B cell (primary cell): ENCODE measurements at regions not wholly inside any gene's neighbourhood (a gene's known extent, or its start where the extent isn't known, plus 50 kb on each side); places are given as distances from the start of the nearest gene placed in this dataset.

Experiments used
- ATAC-seq: fragments of 200-7000 bp; cut with Tn5 transposase; one replicate; pipeline ENCODE4 v1.10.0; 2021; ENCODE audit warnings: low read depth, mild to moderate bottlenecking, moderate number of reproducible peaks, moderate library complexity
- CTCF ChIA-PET: fragments of 350-600 bp; sonication (Branson Sonifier 250); formaldehyde crosslinking; loops from one replicate; lab custom pipeline; 2021; ENCODE audit warnings: antibody characterized with exemption, inconsistent platforms; lab: Charles Lee
- POLR2A ChIA-PET: fragments of 350-600 bp; sonication (Branson Sonifier 250); formaldehyde crosslinking; loops from one replicate; lab custom pipeline; 2021; ENCODE audit warnings: antibody characterized with exemption; lab: Charles Lee
- DNase-seq: peaks from one replicate; pipeline ENCODE4 v3.0.0; 2013
- H2AFZ ChIP-seq: 2 replicates; pipeline ENCODE4 v1.6.1; 2012; ENCODE audit warnings: mild to moderate bottlenecking, low read depth, low read length; ENCODE audit not compliant: insufficient read depth, poor library complexity, severe bottlenecking
- H3K27ac ChIP-seq, 2 donors: 1 replicate in 1 of 2; 2 replicates in 1 of 2; pipeline ENCODE4 v1.5.1; 2012 to 2013; ENCODE audit warnings: low read length in 2 of 2, mild to moderate bottlenecking in 2 of 2, moderate library complexity in 1 of 2
- H3K27me3 ChIP-seq, 4 experiments: fragments of 200-600 bp in 1 of 4; sonication (generic) in 1 of 4; replicated peaks in 1 of 4; 1 replicate in 2 of 4; 2 replicates in 2 of 4; pipeline versions ENCODE4 v1.6.1 to v1.7.0; 2013 to 2016; ENCODE audit warnings: low read length in 3 of 4, mild to moderate bottlenecking in 2 of 4, mixed read lengths in 1 of 4, moderate library complexity in 1 of 4; ENCODE audit not compliant: insufficient read depth in 4 of 4, control insufficient read depth in 3 of 4; ENCODE audit errors: control extremely low read depth in 1 of 4
- H3K36me3 ChIP-seq, 2 experiments: replicated peaks in 1 of 2; 1 replicate in 1 of 2; 2 replicates in 1 of 2; pipeline versions ENCODE4 v1.6.1 to v1.7.1; 2013; ENCODE audit warnings: low read length in 1 of 2; ENCODE audit not compliant: insufficient read depth in 2 of 2, control insufficient read depth in 1 of 2; ENCODE audit errors: control extremely low read depth in 1 of 2, extremely low read depth in 1 of 2
- H3K4me1 ChIP-seq, 2 donors: fragments of 200-600 bp in 1 of 2; sonication (generic) in 1 of 2; 1 replicate in 1 of 2; 2 replicates in 1 of 2; pipeline versions ENCODE4 v1.5.1 to v1.6.1; 2013 to 2017; ENCODE audit warnings: low read length in 2 of 2; ENCODE audit not compliant: control insufficient read depth in 2 of 2, insufficient read depth in 2 of 2
- H3K4me2 ChIP-seq: replicated peaks from 2 replicates; pipeline ENCODE3; 2012; ENCODE audit warnings: mild to moderate bottlenecking, low read depth, low read length; ENCODE audit not compliant: poor library complexity, severe bottlenecking
- H3K4me3 ChIP-seq, 5 experiments: fragments of 200-600 bp in 1 of 5; sonication (generic) in 1 of 5; 1 replicate in 3 of 5; 2 replicates in 2 of 5; pipeline versions ENCODE4 v1.5.1 to v1.7.0; 2011 to 2016; ENCODE audit warnings: low read length in 4 of 5, mild to moderate bottlenecking in 4 of 5, low read depth in 2 of 5, control low read depth in 1 of 5, moderate library complexity in 1 of 5; ENCODE audit not compliant: insufficient read depth in 1 of 5; ENCODE audit errors: control extremely low read depth in 1 of 5, extremely low read depth in 1 of 5
- H3K79me2 ChIP-seq: fragments of 200-600 bp; sonication (generic); one replicate; pipeline ENCODE4 v1.6.0; 2016; ENCODE audit warnings: low read length; ENCODE audit not compliant: control insufficient read depth, insufficient read depth
- H3K9ac ChIP-seq: fragments of 200-600 bp; sonication (generic); 2 replicates; pipeline ENCODE4 v1.6.1; 2017; ENCODE audit warnings: mild to moderate bottlenecking, low read length, moderate library complexity
- H3K9me3 ChIP-seq, 3 donors: one replicate each; pipeline versions ENCODE4 v1.6.1 to v1.7.1; 2013; ENCODE audit warnings: low read length in 2 of 3; ENCODE audit not compliant: control insufficient read depth in 2 of 3, insufficient read depth in 1 of 3; ENCODE audit errors: control extremely low read depth in 1 of 3
- H4K20me1 ChIP-seq: 2 replicates; pipeline ENCODE4 v1.6.0; 2012; ENCODE audit warnings: mild to moderate bottlenecking, low read length; ENCODE audit not compliant: insufficient read depth, control insufficient read depth, poor library complexity, severe bottlenecking
- H3K27ac Mint-ChIP-seq: one replicate; pipeline ENCODE4 v1.8.0; 2021; ENCODE audit warnings: mixed read lengths
- H3K27me3 Mint-ChIP-seq: one replicate; pipeline ENCODE4 v1.8.0; 2021; ENCODE audit warnings: mixed read lengths
- H3K4me1 Mint-ChIP-seq: one replicate; pipeline ENCODE4 v1.8.0; 2021; ENCODE audit warnings: mixed read lengths
- H3K4me3 Mint-ChIP-seq: one replicate; pipeline ENCODE4 v1.8.0; 2021; ENCODE audit warnings: mixed read lengths
- H3K9me3 Mint-ChIP-seq: one replicate; pipeline ENCODE4 v1.8.0; 2022; ENCODE audit warnings: mixed read lengths; ENCODE audit not compliant: insufficient read depth
- EZH2 ChIP-seq: IDR thresholded peaks from 2 replicates; pipeline ENCODE4 v1.6.1; 2012; ENCODE audit warnings: borderline replicate concordance, low read depth, mild to moderate bottlenecking, moderate library complexity, low read length; ENCODE audit not compliant: insufficient read depth, poor library complexity, severe bottlenecking
- WGBS: methylation state at CpG from one replicate; pipeline ENCODE4 v1.1.5; 2013; ENCODE audit warnings: missing lambda C conversion rate; ENCODE audit not compliant: insufficient coverage; 5-methylcytosine and 5-hydroxymethylcytosine counted together
- intact Hi-C: fragments of 100-400 bp; cut with micrococcal nuclease; formaldehyde crosslinking; loops from one replicate; pipeline ENCODE4 v1.10.0; 2022
- TF ChIP-seq, protein P1 (sequence below): fragments of 200-600 bp; IDR thresholded peaks from one replicate; pipeline ENCODE4 v1.8.0; 2022; ENCODE audit warnings: antibody characterized with exemption, mild to moderate bottlenecking

DNA sequence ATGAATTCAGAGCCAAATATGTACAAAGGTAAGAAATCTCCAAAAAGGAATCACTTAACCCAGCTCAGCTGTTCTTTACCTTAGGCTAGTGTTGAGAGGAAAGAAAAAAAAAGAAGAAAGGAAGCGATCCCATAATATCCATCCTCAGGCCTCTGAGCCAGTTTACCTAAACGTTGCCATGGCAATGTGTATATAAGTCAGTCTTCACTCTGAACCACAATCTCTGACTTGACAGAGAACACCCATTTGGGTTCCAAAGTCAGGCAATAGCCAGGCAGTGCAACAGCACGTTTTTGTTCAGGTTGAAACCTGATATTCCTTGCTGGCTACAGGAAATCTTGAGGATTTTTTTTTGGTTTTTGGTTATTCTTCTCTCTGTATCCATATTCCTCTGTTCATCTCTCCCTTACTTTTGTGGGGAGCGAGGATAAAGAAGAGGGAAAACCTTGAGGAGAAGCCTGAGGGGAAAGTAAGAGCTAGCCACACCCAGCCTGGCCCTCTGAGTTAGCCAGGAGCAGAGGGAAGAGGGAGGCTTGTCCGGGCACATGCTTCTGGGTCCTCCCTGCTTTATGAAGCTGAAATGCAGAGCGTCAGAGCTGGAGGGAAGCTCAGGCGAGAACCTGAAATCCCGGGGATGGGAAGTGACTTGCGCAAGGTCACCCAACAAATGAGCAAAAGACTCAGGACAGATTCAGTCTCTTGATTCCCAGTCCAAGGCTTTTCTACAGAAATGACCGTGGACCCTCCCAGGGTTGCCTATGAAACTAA is 152.7 kb downstream of the SOX9 start:
- no peak overlapping the region for H3K4me3 ChIP-seq
- ATAC-seq (no peak), DNase-seq (no peak)
- H3K27me3 ChIP-seq: no peaks in the 10 kb centered on the region
- Mint-ChIP-seq H3K9me3 (no peaks in the 10 kb centered on the region), H3K27me3 (peaks cover 6% of the 10 kb centered on the region), H3K4me1 (no peaks in the 10 kb centered on the region), H3K27ac (no peak overlapping the region), H3K4me3 (no peak overlapping the region)
- H2AFZ ChIP-seq: no peak overlapping the region
- CTCF ChIA-PET: no interaction called here
- TF ChIP-seq, protein P1, sequence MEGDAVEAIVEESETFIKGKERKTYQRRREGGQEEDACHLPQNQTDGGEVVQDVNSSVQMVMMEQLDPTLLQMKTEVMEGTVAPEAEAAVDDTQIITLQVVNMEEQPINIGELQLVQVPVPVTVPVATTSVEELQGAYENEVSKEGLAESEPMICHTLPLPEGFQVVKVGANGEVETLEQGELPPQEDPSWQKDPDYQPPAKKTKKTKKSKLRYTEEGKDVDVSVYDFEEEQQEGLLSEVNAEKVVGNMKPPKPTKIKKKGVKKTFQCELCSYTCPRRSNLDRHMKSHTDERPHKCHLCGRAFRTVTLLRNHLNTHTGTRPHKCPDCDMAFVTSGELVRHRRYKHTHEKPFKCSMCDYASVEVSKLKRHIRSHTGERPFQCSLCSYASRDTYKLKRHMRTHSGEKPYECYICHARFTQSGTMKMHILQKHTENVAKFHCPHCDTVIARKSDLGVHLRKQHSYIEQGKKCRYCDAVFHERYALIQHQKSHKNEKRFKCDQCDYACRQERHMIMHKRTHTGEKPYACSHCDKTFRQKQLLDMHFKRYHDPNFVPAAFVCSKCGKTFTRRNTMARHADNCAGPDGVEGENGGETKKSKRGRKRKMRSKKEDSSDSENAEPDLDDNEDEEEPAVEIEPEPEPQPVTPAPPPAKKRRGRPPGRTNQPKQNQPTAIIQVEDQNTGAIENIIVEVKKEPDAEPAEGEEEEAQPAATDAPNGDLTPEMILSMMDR: no peak
- TF ChIP-seq EZH2: no peak
- H3K36me3 ChIP-seq: no peaks in the 10 kb centered on the region
- H4K20me1 ChIP-seq: no peaks in the 10 kb centered on the region
- peaks cover 0 to 4% (median 0%) of the 10 kb centered on the region in 3 donors for H3K9me3 ChIP-seq
- POLR2A ChIA-PET: no interaction called here
- no peak overlapping the region for H3K27ac ChIP-seq
- 81% methylated on average over 5 of the region's 10 CpGs for WGBS
- no peak overlapping the region for H3K9ac ChIP-seq
- H3K79me2 ChIP-seq: no peaks in the 10 kb centered on the region
- intact Hi-C loops: no loop called here
- H3K4me1 ChIP-seq: no peaks in the 10 kb centered on the region
- no peak overlapping the region for H3K4me2 ChIP-seq

DNA sequence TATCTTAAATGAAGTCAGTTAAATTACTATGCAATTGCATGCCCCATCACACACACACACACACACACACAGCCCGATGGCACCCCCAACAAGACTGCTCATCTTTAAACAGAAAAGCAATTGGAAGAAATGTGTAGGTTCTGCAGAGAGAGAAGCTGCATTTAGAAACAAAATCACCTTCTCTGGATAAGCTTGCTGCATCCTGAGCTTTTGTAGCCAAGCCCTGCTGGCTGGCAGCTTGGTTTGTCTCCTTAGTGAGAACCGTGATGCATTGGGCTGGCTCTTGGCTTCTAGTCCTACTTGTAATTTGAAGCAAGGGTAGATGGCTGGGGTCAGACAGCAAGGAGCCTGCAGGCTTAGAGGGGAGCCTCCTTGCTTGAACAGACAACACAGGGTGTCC is 153.8 kb downstream of the SOX9 start:
- ATAC-seq (no peak), DNase-seq (no peak)
- Histone ChIP-seq H3K36me3 (no peaks in the 10 kb centered on the region), H3K79me2 (no peaks in the 10 kb centered on the region), H3K9me3 (peaks cover 0 to 4% (median 0%) of the 10 kb centered on the region in 3 donors), H3K4me2 (no peak overlapping the region), H3K27me3 (no peaks in the 10 kb centered on the region), H3K4me1 (no peaks in the 10 kb centered on the region), H3K9ac (no peak overlapping the region), H3K27ac (no peak overlapping the region), H4K20me1 (no peaks in the 10 kb centered on the region), H3K4me3 (no peak overlapping the region), H2AFZ (no peak overlapping the region)
- Mint-ChIP-seq H3K9me3 (peaks cover 3% of the 10 kb centered on the region), H3K4me1 (no peaks in the 10 kb centered on the region), H3K4me3 (no peak overlapping the region), H3K27ac (no peak overlapping the region), H3K27me3 (peaks cover 3% of the 10 kb centered on the region)
- CTCF ChIA-PET: no interaction called here
- 100% methylated on average over 1 of the region's 2 CpGs for WGBS
- TF ChIP-seq, protein P1: no peak
- TF ChIP-seq EZH2: no peak
- POLR2A ChIA-PET: no interaction called here
- intact Hi-C loops: no loop called here
